ENCODE measurements at regions not wholly inside any gene's neighbourhood (a gene's known extent, or its start where the extent isn't known, plus 50 kb on each side); places are given as distances from the start of the nearest gene placed in this dataset.

DNA sequence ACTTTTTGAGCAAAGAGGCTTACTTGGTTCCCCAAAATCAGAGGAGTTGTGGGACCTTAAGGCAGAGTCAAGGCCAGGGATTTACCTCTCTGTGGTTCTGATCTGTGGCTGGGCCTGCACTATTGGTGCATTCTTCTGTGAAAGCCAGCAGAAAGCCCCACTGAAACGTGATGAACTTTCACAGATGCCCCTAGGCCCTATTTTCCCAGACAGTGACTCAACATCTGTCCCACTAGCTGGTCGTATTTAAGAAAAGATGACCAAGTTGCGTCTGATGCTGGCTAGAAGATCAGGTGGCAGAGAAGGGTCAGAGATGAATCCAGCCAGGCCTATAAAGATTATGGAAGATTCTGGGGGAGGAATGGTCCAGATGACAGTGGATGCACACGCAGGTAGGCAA lies 153.1 kb downstream of the ACTL7B start:
- DNase-seq, result no peak
- intact Hi-C loops (cut with DNase I), result no loop called here
- Histone ChIP-seq H3K4me1 (peaks cover 0 to 32% (median 18%) of the 10 kb centered on the region in 3 donors), H3K27ac (peak overlapping the region in 1 of 4 donors; percentile 70), H3K4me3 (no peak overlapping the region), H3K9me3 (no peaks in the 10 kb centered on the region), H3K36me3 (no peaks in the 10 kb centered on the region), H3K27me3 (no peaks in the 10 kb centered on the region)
- 64 to 84% methylated on average over 4 of the region's 4 CpGs for WGBS, 2 donors
- TF ChIP-seq POLR2A (IDR thresholded peaks at IDR 0.05) (no peak), CTCF (IDR thresholded peaks at IDR 0.05) (no peak)

DNA sequence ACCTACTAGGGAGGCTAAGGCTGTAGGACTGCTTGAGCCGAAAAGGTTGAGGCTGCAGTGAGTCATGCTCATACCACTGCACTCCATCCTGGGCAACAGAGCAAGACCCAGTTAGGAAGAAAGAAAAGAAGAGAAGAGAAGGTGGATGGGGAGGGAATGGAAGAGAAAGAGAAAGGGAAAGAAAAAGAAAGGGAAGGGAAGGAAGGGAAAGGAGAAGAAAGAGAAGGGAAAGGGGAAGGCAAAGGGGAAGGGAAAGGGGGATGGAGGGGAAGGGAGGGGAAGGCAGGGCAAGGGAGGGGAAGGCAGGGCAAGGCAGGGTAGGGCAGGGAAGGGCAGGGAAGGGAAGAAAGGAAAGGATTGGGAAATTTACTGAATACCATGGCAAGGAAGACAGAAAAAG lies 157.0 kb downstream of the ACTL7B start:
- Histone ChIP-seq H3K27ac (peak overlapping the region; percentile 4 to 58 (median 39)), H3K4me1 (peaks cover 0 to 49% (median 6%) of the 10 kb centered on the region in 3 donors), H3K27me3 (no peaks in the 10 kb centered on the region), H3K36me3 (no peaks in the 10 kb centered on the region), H3K9me3 (no peaks in the 10 kb centered on the region), H3K4me3 (no peak overlapping the region)
- 0% methylated on average over 1 of the region's 1 CpG for WGBS, 2 donors
- no peak for TF ChIP-seq CTCF (IDR thresholded peaks at IDR 0.05)
- no peak for TF ChIP-seq POLR2A (IDR thresholded peaks at IDR 0.05)
- intact Hi-C loops (cut with DNase I), result no loop called here
- DNase-seq, result no peak

DNA sequence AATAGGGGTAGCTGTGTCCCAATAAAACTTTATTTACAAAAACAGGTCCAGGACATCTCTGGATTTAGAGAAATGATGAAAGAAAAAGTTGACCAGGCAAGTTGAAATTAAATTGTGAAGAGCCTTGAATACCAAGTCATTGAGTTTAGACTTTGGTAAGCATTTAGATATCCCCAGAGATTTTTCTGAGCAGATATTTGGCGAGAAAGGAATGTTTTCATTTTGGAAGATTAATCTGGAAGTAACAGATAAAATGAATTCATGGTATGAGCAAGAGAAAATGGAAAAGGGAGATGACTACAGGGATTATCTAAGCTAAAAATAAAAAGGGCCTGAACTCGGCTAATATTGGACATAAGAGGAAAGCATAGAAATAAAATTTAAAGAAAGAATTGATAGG lies 157.6 kb downstream of the ACTL7B start:
- intact Hi-C loops (cut with DNase I), result no loop called here
- Histone ChIP-seq H3K4me3 (no peak overlapping the region), H3K9me3 (no peaks in the 10 kb centered on the region), H3K27ac (peak overlapping the region in 1 of 4 donors; percentile 58), H3K4me1 (peaks cover 3 to 49% (median 5%) of the 10 kb centered on the region in 3 donors), H3K27me3 (no peaks in the 10 kb centered on the region), H3K36me3 (no peaks in the 10 kb centered on the region)
- 51 to 77% methylated on average over 2 of the region's 2 CpGs for WGBS, 2 donors
- no peak for TF ChIP-seq POLR2A (IDR thresholded peaks at IDR 0.05)
- no peak for TF ChIP-seq CTCF (IDR thresholded peaks at IDR 0.05)
- DNase-seq, result no peak

GRCh38 chr9:108696156-108696555 lies 159.6 kb downstream of the ACTL7B start:
- no peaks in the 10 kb centered on the region for H3K27me3 ChIP-seq
- peaks cover 3 to 67% (median 5%) of the 10 kb centered on the region in 3 donors for H3K4me1 ChIP-seq
- H3K9me3 ChIP-seq, result no peaks in the 10 kb centered on the region
- H3K4me3 ChIP-seq, result no peak overlapping the region
- TF ChIP-seq POLR2A (IDR thresholded peaks at IDR 0.05) (no peak), CTCF (IDR thresholded peaks at IDR 0.05) (peak in 1 of 6 experiments; percentile 14)
- DNase-seq, result no peak
- H3K36me3 ChIP-seq, result no peaks in the 10 kb centered on the region
- 20 to 40% methylated on average over 2 to 3 of the region's 3 CpGs for WGBS, 2 donors
- intact Hi-C loops (cut with DNase I), result no loop called here
- H3K27ac ChIP-seq, result peak overlapping the region; percentile 47 to 79 (median 68)

GRCh38 chr9:108694170-108694569 lies 161.6 kb downstream of the ACTL7B start:
- peak overlapping the region; percentile 59 to 79 (median 72) for H3K27ac ChIP-seq
- peaks cover 0 to 61% (median 5%) of the 10 kb centered on the region in 3 donors for H3K4me1 ChIP-seq
- no peaks in the 10 kb centered on the region for H3K9me3 ChIP-seq
- WGBS, 2 donors, result 29 to 35% methylated on average over 5 of the region's 5 CpGs
- intact Hi-C loops (cut with DNase I), result no loop called here
- H3K4me3 ChIP-seq, result no peak overlapping the region
- no peaks in the 10 kb centered on the region for H3K27me3 ChIP-seq
- no peak for TF ChIP-seq CTCF (IDR thresholded peaks at IDR 0.05)
- no peak for TF ChIP-seq POLR2A (IDR thresholded peaks at IDR 0.05)
- no peaks in the 10 kb centered on the region for H3K36me3 ChIP-seq
- no peak for DNase-seq
